ENCODE measurements at regions not wholly inside any gene's neighbourhood (a gene's known extent, or its start where the extent isn't known, plus 50 kb on each side); places are given as distances from the start of the nearest gene placed in this dataset.
"Not testable (repeated sequence)": the region's sequence is repeated elsewhere in the genome, so short reads cannot be mapped to it uniquely, and the experiment has no call there.

- H3K4me3 Mint-ChIP-seq: no peak overlapping the region
- DNase-seq: no peak
- no peaks in the 10 kb centered on the region for H3K27me3 Mint-ChIP-seq
- H3K36me3 Mint-ChIP-seq (ENCODE audit: low read depth): no peaks in the 10 kb centered on the region
- H3K4me1 Mint-ChIP-seq (ENCODE audit: low read depth): peaks cover 7% of the 10 kb centered on the region
- H3K27ac Mint-ChIP-seq: no peak overlapping the region
- H3K9me3 Mint-ChIP-seq: no peaks in the 10 kb centered on the region
Observed at GRCh38 chr18:73681398-73681797, 466.2 kb downstream of the FBXO15 start.

GRCh38 chr18:73679941-73680712 is 467.5 kb downstream of the FBXO15 start:
- no peak overlapping the region for H3K4me3 Mint-ChIP-seq
- DNase-seq: no peak

GRCh38 chr18:73677450-73677849 is 470.2 kb downstream of the FBXO15 start:
- Mint-ChIP-seq H3K9me3 (no peaks in the 10 kb centered on the region), H3K36me3 (ENCODE audit: low read depth) (no peaks in the 10 kb centered on the region), H3K27ac (no peak overlapping the region), H3K27me3 (no peaks in the 10 kb centered on the region), H3K4me1 (ENCODE audit: low read depth) (peaks cover 7% of the 10 kb centered on the region), H3K4me3 (no peak overlapping the region)
- no peak for DNase-seq

More at GRCh38 chr18:73679941-73680712, 467.5 kb downstream of the FBXO15 start:
- no peaks in the 10 kb centered on the region for H3K27me3 Mint-ChIP-seq
- peaks cover 7% of the 10 kb centered on the region for H3K4me1 Mint-ChIP-seq (ENCODE audit: low read depth)
- no peak overlapping the region for H3K27ac Mint-ChIP-seq
- H3K36me3 Mint-ChIP-seq (ENCODE audit: low read depth): no peaks in the 10 kb centered on the region
- no peaks in the 10 kb centered on the region for H3K9me3 Mint-ChIP-seq

- no peak overlapping the region for H3K27ac Mint-ChIP-seq
- no peaks in the 10 kb centered on the region for H3K4me1 Mint-ChIP-seq (ENCODE audit: low read depth)
- DNase-seq: no peak
- H3K4me3 Mint-ChIP-seq: no peak overlapping the region
- peaks cover 2% of the 10 kb centered on the region for H3K9me3 Mint-ChIP-seq
- no peaks in the 10 kb centered on the region for H3K36me3 Mint-ChIP-seq (ENCODE audit: low read depth)
- H3K27me3 Mint-ChIP-seq: no peaks in the 10 kb centered on the region
Observed at GRCh38 chr18:73674125-73674865, 473.3 kb downstream of the FBXO15 start.

GRCh38 chr18:73671480-73671879 is 476.2 kb downstream of the FBXO15 start:
- H3K27me3 Mint-ChIP-seq; H3K9me3 Mint-ChIP-seq; H3K4me3 Mint-ChIP-seq; DNase-seq; H3K27ac Mint-ChIP-seq; H3K36me3 Mint-ChIP-seq (ENCODE audit: low read depth); H3K4me1 Mint-ChIP-seq (ENCODE audit: low read depth): not testable (repeated sequence)

GRCh38 chr18:73670524-73670923 is 477.1 kb downstream of the FBXO15 start:
- no peak overlapping the region for H3K27ac Mint-ChIP-seq
- H3K4me3 Mint-ChIP-seq: no peak overlapping the region
- no peaks in the 10 kb centered on the region for H3K36me3 Mint-ChIP-seq (ENCODE audit: low read depth)

GRCh38 chr18:73670039-73670438 is 477.6 kb downstream of the FBXO15 start:
- Mint-ChIP-seq H3K27ac (no peak overlapping the region), H3K4me3 (no peak overlapping the region), H3K9me3 (peaks cover 2% of the 10 kb centered on the region)

More at GRCh38 chr18:73670524-73670923, 477.1 kb downstream of the FBXO15 start:
- no peak for DNase-seq
- H3K27me3 Mint-ChIP-seq: no peaks in the 10 kb centered on the region
- H3K9me3 Mint-ChIP-seq: peaks cover 2% of the 10 kb centered on the region
- no peaks in the 10 kb centered on the region for H3K4me1 Mint-ChIP-seq (ENCODE audit: low read depth)

GRCh38 chr18:73669297-73669696 is 478.3 kb downstream of the FBXO15 start:
- H3K4me3 Mint-ChIP-seq: no peak overlapping the region
- H3K9me3 Mint-ChIP-seq: peaks cover 2% of the 10 kb centered on the region
- no peak overlapping the region for H3K27ac Mint-ChIP-seq
- no peaks in the 10 kb centered on the region for H3K4me1 Mint-ChIP-seq (ENCODE audit: low read depth)
- H3K36me3 Mint-ChIP-seq (ENCODE audit: low read depth): no peaks in the 10 kb centered on the region
- DNase-seq: no peak
- no peaks in the 10 kb centered on the region for H3K27me3 Mint-ChIP-seq

More at GRCh38 chr18:73670039-73670438, 477.6 kb downstream of the FBXO15 start:
- Mint-ChIP-seq H3K36me3 (ENCODE audit: low read depth) (no peaks in the 10 kb centered on the region), H3K4me1 (ENCODE audit: low read depth) (no peaks in the 10 kb centered on the region), H3K27me3 (no peaks in the 10 kb centered on the region)
- no peak for DNase-seq

- no peaks in the 10 kb centered on the region for H3K36me3 Mint-ChIP-seq (ENCODE audit: low read depth)
Observed at GRCh38 chr18:73668051-73668450, 479.6 kb downstream of the FBXO15 start.

GRCh38 chr18:73666772-73667171 is 480.9 kb downstream of the FBXO15 start:
- no peak overlapping the region for H3K4me3 Mint-ChIP-seq
- H3K36me3 Mint-ChIP-seq (ENCODE audit: low read depth): no peaks in the 10 kb centered on the region
- H3K27ac Mint-ChIP-seq: no peak overlapping the region
- no peaks in the 10 kb centered on the region for H3K27me3 Mint-ChIP-seq
- H3K4me1 Mint-ChIP-seq (ENCODE audit: low read depth): peaks cover 3% of the 10 kb centered on the region
- peaks cover 2% of the 10 kb centered on the region for H3K9me3 Mint-ChIP-seq
- DNase-seq: no peak

More at GRCh38 chr18:73668051-73668450, 479.6 kb downstream of the FBXO15 start:
- H3K27ac Mint-ChIP-seq: no peak overlapping the region
- no peaks in the 10 kb centered on the region for H3K27me3 Mint-ChIP-seq
- no peak overlapping the region for H3K4me3 Mint-ChIP-seq
- DNase-seq: no peak
- H3K9me3 Mint-ChIP-seq: peaks cover 2% of the 10 kb centered on the region
- no peaks in the 10 kb centered on the region for H3K4me1 Mint-ChIP-seq (ENCODE audit: low read depth)

GRCh38 chr18:73664896-73665295 is 482.7 kb downstream of the FBXO15 start:
- H3K36me3 Mint-ChIP-seq (ENCODE audit: low read depth): no peaks in the 10 kb centered on the region
- H3K4me1 Mint-ChIP-seq (ENCODE audit: low read depth): peaks cover 3% of the 10 kb centered on the region
- no peaks in the 10 kb centered on the region for H3K9me3 Mint-ChIP-seq
- no peak for DNase-seq
- no peak overlapping the region for H3K27ac Mint-ChIP-seq
- no peaks in the 10 kb centered on the region for H3K27me3 Mint-ChIP-seq
- H3K4me3 Mint-ChIP-seq: no peak overlapping the region

- peaks cover 3% of the 10 kb centered on the region for H3K4me1 Mint-ChIP-seq (ENCODE audit: low read depth)
- no peak overlapping the region for H3K4me3 Mint-ChIP-seq
- DNase-seq: no peak
- no peak overlapping the region for H3K27ac Mint-ChIP-seq
- H3K27me3 Mint-ChIP-seq: no peaks in the 10 kb centered on the region
- no peaks in the 10 kb centered on the region for H3K9me3 Mint-ChIP-seq
- H3K36me3 Mint-ChIP-seq (ENCODE audit: low read depth): no peaks in the 10 kb centered on the region
Observed at GRCh38 chr18:73663581-73663980, 484.1 kb downstream of the FBXO15 start.

GRCh38 chr18:73662421-73662820 is 485.2 kb downstream of the FBXO15 start:
- H3K4me3 Mint-ChIP-seq: no peak overlapping the region
- H3K27ac Mint-ChIP-seq: no peak overlapping the region
- no peaks in the 10 kb centered on the region for H3K9me3 Mint-ChIP-seq
- no peaks in the 10 kb centered on the region for H3K36me3 Mint-ChIP-seq (ENCODE audit: low read depth)
- peaks cover 3% of the 10 kb centered on the region for H3K4me1 Mint-ChIP-seq (ENCODE audit: low read depth)
- DNase-seq: no peak
- H3K27me3 Mint-ChIP-seq: no peaks in the 10 kb centered on the region

GRCh38 chr18:73660931-73661856 is 486.4 kb downstream of the FBXO15 start:
- H3K4me3 Mint-ChIP-seq: no peak overlapping the region
- H3K36me3 Mint-ChIP-seq (ENCODE audit: low read depth): no peaks in the 10 kb centered on the region
- no peak overlapping the region for H3K27ac Mint-ChIP-seq
- no peaks in the 10 kb centered on the region for H3K9me3 Mint-ChIP-seq
- no peak for DNase-seq
- H3K27me3 Mint-ChIP-seq: no peaks in the 10 kb centered on the region
- H3K4me1 Mint-ChIP-seq (ENCODE audit: low read depth): peaks cover 3% of the 10 kb centered on the region

Data from activated T-cell treated with anti-CD3 and anti-CD28 coated beads, Interleukin-2, amount 50 U/mL, for 24 hours (primary cell).